Tibial nerve (tissue), 3 donors: ENCODE measurements at regions not wholly inside any gene's neighbourhood (a gene's known extent, or its start where the extent isn't known, plus 50 kb on each side); places are given as distances from the start of the nearest gene placed in this dataset.

Source experiments
- CTCF ChIP-seq, 5 experiments: fragments of 200-600 bp in 3 of 5; fragments of 450-650 bp in 2 of 5; sonication (generic) in 3 of 5; IDR thresholded peaks; one replicate each; pipeline ENCODE4 v1.5.1; 2016 to 2019; ENCODE audit warnings: antibody characterized with exemption in 5 of 5, mild to moderate bottlenecking in 3 of 5, moderate library complexity in 2 of 5
- POLR2A ChIP-seq, 2 donors: fragments of 450-650 bp; IDR thresholded peaks; one replicate each; pipeline ENCODE4 v1.6.1; 2017; ENCODE audit warnings: antibody characterized with exemption in 2 of 2, mild to moderate bottlenecking in 2 of 2, moderate library complexity in 2 of 2

GRCh38 chr10:8297107-8297506 lies 242.6 kb downstream of the GATA3 start:
- no peak for TF ChIP-seq CTCF (IDR thresholded peaks at IDR 0.05)
- no peak for TF ChIP-seq POLR2A (IDR thresholded peaks at IDR 0.05)
